ENCODE measurements at regions not wholly inside any gene's neighbourhood (a gene's known extent, or its start where the extent isn't known, plus 50 kb on each side); places are given as distances from the start of the nearest gene placed in this dataset.

- no peak for TF ChIP-seq CTCF (IDR thresholded peaks at IDR 0.05)
- no peak for TF ChIP-seq POLR2A (IDR thresholded peaks at IDR 0.05)
These were observed 414.7 kb upstream of the NRP1 start for GRCh38 chr10:33749067-33749735.

Data from uterus (tissue), 2 donors.